PC-9 (cell line): ENCODE measurements at regions not wholly inside any gene's neighbourhood (a gene's known extent, or its start where the extent isn't known, plus 50 kb on each side); places are given as distances from the start of the nearest gene placed in this dataset.

ENCODE experiments used
- CTCF ChIP-seq: fragments of 200-600 bp; sonication (generic); conservative IDR thresholded peaks from 2 replicates; pipeline ENCODE4 v1.6.1; 2017; ENCODE audit warnings: mixed run types, antibody characterized with exemption, mild to moderate bottlenecking, moderate library complexity
- EZH2 ChIP-seq: fragments of 200-600 bp; sonication (generic); IDR thresholded peaks from 2 replicates; pipeline ENCODE4 v1.8.0; 2017; ENCODE audit warnings: antibody characterized with exemption, low read depth

- TF ChIP-seq CTCF (no peak), EZH2 (no peak)
These were observed 989.5 kb downstream of the MRPL39 start for GRCh38 chr21:24617819-24618218.
